GM23248 (cell line): ENCODE measurements at regions not wholly inside any gene's neighbourhood (a gene's known extent, or its start where the extent isn't known, plus 50 kb on each side); places are given as distances from the start of the nearest gene placed in this dataset.

Experiments used
- DNase-seq: peaks from one replicate; pipeline ENCODE4 v3.0.0-alpha.2; 2015
- H2AFZ ChIP-seq: fragments of 200-600 bp; sonication (generic); 2 replicates; pipeline ENCODE4 v1.6.1; 2016; ENCODE audit warnings: antibody characterized with exemption
- H3F3A ChIP-seq: fragments of 200-600 bp; sonication (generic); 2 replicates; pipeline ENCODE4 v1.6.1; 2016; ENCODE audit warnings: mild to moderate bottlenecking, antibody characterized with exemption, mixed run types; ENCODE audit not compliant: insufficient read depth
- H3K27ac ChIP-seq: fragments of 200-600 bp; sonication (generic); 2 replicates; pipeline ENCODE4 v1.5.1; 2016; ENCODE audit warnings: mild to moderate bottlenecking
- H3K27me3 ChIP-seq: fragments of 200-600 bp; sonication (generic); replicated peaks from 2 replicates; pipeline ENCODE4 v1.6.1; 2016; ENCODE audit warnings: mild to moderate bottlenecking; ENCODE audit not compliant: insufficient read depth
- H3K36me3 ChIP-seq: fragments of 200-600 bp; sonication (generic); 2 replicates; pipeline ENCODE4 v1.6.1; 2016; ENCODE audit warnings: low read depth, mild to moderate bottlenecking
- H3K4me1 ChIP-seq: fragments of 200-600 bp; sonication (generic); 2 replicates; pipeline ENCODE4 v1.6.1; 2016; ENCODE audit warnings: mild to moderate bottlenecking; ENCODE audit not compliant: insufficient read depth
- H3K4me2 ChIP-seq: fragments of 200-600 bp; sonication (generic); one replicate; pipeline ENCODE4 v1.6.1; 2016; ENCODE audit warnings: mild to moderate bottlenecking; ENCODE audit not compliant: unreplicated experiment
- H3K4me3 ChIP-seq: fragments of 200-600 bp; sonication (generic); 2 replicates; pipeline ENCODE4 v1.5.1; 2016; ENCODE audit warnings: mild to moderate bottlenecking
- H3K79me2 ChIP-seq: fragments of 200-600 bp; sonication (generic); 2 replicates; pipeline ENCODE4 v1.6.1; 2016; ENCODE audit warnings: mild to moderate bottlenecking; ENCODE audit not compliant: insufficient read depth
- H3K9ac ChIP-seq: fragments of 200-600 bp; sonication (generic); 2 replicates; pipeline ENCODE4 v1.6.1; 2016; ENCODE audit warnings: mild to moderate bottlenecking
- H3K9me2 ChIP-seq: fragments of 200-600 bp; sonication (generic); 2 replicates; pipeline ENCODE4 v1.6.1; 2016; ENCODE audit warnings: mixed run types, mild to moderate bottlenecking, moderate library complexity; ENCODE audit not compliant: insufficient read depth
- H3K9me3 ChIP-seq: fragments of 200-600 bp; sonication (generic); one replicate; pipeline ENCODE4 v1.6.1; 2017; ENCODE audit warnings: low read depth
- H4K20me1 ChIP-seq: fragments of 200-600 bp; sonication (generic); 2 replicates; pipeline ENCODE4 v1.6.0; 2016; ENCODE audit not compliant: insufficient read depth
- EZH2 ChIP-seq: fragments of 200-600 bp; sonication (generic); IDR thresholded peaks from 2 replicates; pipeline ENCODE4 v1.6.1; 2018; ENCODE audit warnings: antibody characterized with exemption, mild to moderate bottlenecking; ENCODE audit not compliant: insufficient read depth, poor library complexity, severe bottlenecking
- EZH2phosphoT487 ChIP-seq: fragments of 200-600 bp; sonication (generic); IDR thresholded peaks from 2 replicates; pipeline ENCODE4 v1.6.1; 2018; ENCODE audit warnings: antibody characterized with exemption, moderate library complexity, mild to moderate bottlenecking, low read depth; ENCODE audit not compliant: insufficient read depth
- WGBS, 2 experiments: methylation state at CpG; one replicate each; pipeline ENCODE4 v1.1.6; 2015 to 2017; ENCODE audit warnings: low lambda C conversion rate in 2 of 2, low coverage in 1 of 2; ENCODE audit errors: missing lambda C conversion rate in 2 of 2; 5-methylcytosine and 5-hydroxymethylcytosine counted together
- in situ Hi-C: fragments of 300-500 bp; cut with MboI; formaldehyde crosslinking; loops from 2 replicates; pipeline ENCODE4 v1.15.0; 2020

DNA sequence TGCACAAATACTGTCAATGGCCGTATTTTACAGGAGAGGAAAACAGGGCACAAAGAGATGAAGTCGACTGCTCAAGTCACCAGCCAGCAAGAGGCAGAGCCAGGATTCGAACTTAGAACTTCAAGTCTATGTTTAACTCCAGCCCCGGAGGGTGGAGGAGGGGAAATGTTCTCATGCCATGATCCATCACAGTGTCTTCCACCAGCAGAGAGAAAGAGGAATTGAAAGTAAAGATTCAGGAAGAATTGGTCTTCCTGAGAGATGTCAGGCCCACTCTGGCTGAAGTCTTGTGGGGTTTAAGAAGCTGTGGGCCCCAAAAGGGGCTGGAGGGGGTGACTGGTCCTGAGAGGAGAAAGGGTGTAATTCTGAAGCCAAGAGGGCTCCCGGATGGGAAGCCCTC, 260.0 kb downstream of the TNS1 start:
- Histone ChIP-seq H3K9me2 (no peaks in the 10 kb centered on the region), H3K4me2 (no peak overlapping the region), H3K27ac (no peak overlapping the region), H3K9ac (no peak overlapping the region), H3K4me3 (no peak overlapping the region), H3K9me3 (no peaks in the 10 kb centered on the region), H3K79me2 (no peaks in the 10 kb centered on the region), H4K20me1 (no peaks in the 10 kb centered on the region), H2AFZ (no peak overlapping the region), H3K36me3 (no peaks in the 10 kb centered on the region), H3K27me3 (no peaks in the 10 kb centered on the region), H3F3A (peaks cover 3% of the 10 kb centered on the region; the same call in 1 of the 2 replicates), H3K4me1 (peaks cover 10% of the 10 kb centered on the region; the same call in 1 of the 2 replicates)
- no peak for DNase-seq
- no peak for TF ChIP-seq EZH2phosphoT487
- no peak for TF ChIP-seq EZH2
- in situ Hi-C loops, result no loop called here
- WGBS, 2 experiments, result 95 to 97% methylated on average over 5 of the region's 5 CpGs

DNA sequence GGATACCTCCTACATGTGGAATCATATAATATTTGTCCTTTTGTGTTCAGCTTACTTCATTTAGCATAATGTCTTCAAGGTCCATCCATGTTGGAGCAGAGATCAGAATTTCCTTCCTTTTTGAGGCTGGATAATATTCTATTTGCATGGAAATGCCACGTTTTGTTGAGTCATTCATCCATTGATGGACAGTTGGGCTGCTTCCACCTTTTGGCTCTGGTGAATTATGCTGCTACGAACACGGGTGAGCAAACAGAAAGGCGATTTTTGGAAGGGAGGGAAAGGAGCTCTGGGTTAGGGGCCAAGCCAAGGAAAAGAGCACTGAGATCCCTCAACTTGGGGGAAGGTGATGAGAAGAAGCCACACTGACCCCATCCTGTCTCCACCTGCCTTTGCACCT, 260.5 kb downstream of the TNS1 start:
- Histone ChIP-seq H2AFZ (no peak overlapping the region), H3K9ac (no peak overlapping the region), H3K79me2 (no peaks in the 10 kb centered on the region), H3F3A (peaks cover 3% of the 10 kb centered on the region; the same call in 1 of the 2 replicates), H3K9me3 (no peaks in the 10 kb centered on the region), H3K4me2 (no peak overlapping the region), H3K4me3 (no peak overlapping the region), H3K27ac (no peak overlapping the region), H3K9me2 (no peaks in the 10 kb centered on the region), H3K27me3 (no peaks in the 10 kb centered on the region), H3K36me3 (no peaks in the 10 kb centered on the region), H4K20me1 (no peaks in the 10 kb centered on the region), H3K4me1 (peaks cover 8% of the 10 kb centered on the region; the same call in 1 of the 2 replicates)
- WGBS, 2 experiments, result 81 to 82% methylated on average over 4 of the region's 4 CpGs
- in situ Hi-C loops, result no loop called here
- TF ChIP-seq EZH2, result no peak
- no peak for TF ChIP-seq EZH2phosphoT487
- no peak for DNase-seq

DNA sequence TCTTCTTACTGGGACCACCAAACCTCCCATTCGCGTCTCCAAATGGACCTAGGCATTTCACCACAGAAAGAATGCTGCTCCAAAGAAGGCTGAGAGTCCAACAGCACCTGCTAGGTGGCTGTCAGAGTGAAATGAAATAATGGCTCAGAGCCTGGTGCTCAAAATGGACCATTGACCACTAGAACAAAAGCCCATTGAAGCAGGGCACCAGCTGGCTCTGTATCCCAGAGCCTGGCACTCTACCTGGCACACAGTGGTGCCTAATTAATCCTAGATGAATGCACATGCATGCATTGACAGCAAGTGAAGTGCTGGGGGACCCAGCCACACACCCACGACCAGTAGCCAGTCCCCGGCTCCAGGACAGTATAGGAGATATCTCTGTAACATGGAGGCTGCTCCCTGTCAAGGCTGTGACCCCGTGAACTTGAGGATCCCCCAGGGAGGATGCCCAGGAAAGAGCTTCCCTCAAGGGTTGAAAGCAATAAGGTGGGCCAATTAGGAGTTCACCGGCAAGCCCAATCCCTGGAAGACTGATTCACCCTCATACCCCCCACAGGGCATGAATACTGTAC, 261.3 kb downstream of the TNS1 start:
- Histone ChIP-seq H3K36me3 (no peaks in the 10 kb centered on the region), H3K9ac (no peak overlapping the region), H3K79me2 (no peaks in the 10 kb centered on the region), H3K4me3 (no peak overlapping the region), H3K4me2 (no peak overlapping the region), H3K27ac (no peak overlapping the region), H3F3A (peaks cover 3% of the 10 kb centered on the region; the same call in 1 of the 2 replicates), H4K20me1 (no peaks in the 10 kb centered on the region), H2AFZ (no peak overlapping the region), H3K27me3 (no peaks in the 10 kb centered on the region), H3K9me2 (no peaks in the 10 kb centered on the region), H3K9me3 (no peaks in the 10 kb centered on the region), H3K4me1 (no peaks in the 10 kb centered on the region; the same call in 1 of the 2 replicates)
- no peak for TF ChIP-seq EZH2phosphoT487
- no peak for TF ChIP-seq EZH2
- 92 to 97% methylated on average over 6 of the region's 6 CpGs for WGBS, 2 experiments
- in situ Hi-C loops, result no loop called here
- DNase-seq, result no peak

DNA sequence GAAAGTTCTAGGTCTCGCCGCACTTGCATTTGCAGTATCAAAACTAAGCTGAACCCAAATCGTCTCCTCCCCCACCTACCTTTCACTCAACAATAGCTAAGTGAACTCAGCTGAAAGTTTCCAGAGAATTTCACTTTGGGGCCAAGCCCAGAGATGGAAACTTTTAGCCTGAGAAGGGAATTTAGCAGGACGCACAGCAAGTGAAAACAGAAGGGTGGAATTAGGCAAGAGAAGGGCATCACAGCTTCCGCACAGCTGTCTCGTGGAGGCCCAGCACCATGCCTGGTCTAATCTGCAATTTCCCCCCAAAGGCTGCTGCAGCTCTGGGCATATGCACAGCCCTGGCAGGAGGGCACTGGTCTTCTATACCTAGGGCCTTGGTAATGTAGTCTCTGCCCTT, 262.0 kb downstream of the TNS1 start:
- TF ChIP-seq EZH2phosphoT487 (no peak), EZH2 (no peak)
- Histone ChIP-seq H3K36me3 (no peaks in the 10 kb centered on the region), H2AFZ (no peak overlapping the region), H3K9me2 (no peaks in the 10 kb centered on the region), H3K27me3 (no peaks in the 10 kb centered on the region), H3K4me2 (no peak overlapping the region), H4K20me1 (no peaks in the 10 kb centered on the region), H3K4me1 (no peaks in the 10 kb centered on the region), H3K9me3 (no peaks in the 10 kb centered on the region), H3K4me3 (no peak overlapping the region), H3K27ac (no peak overlapping the region), H3F3A (peaks cover 5% of the 10 kb centered on the region), H3K9ac (no peak overlapping the region), H3K79me2 (no peaks in the 10 kb centered on the region)
- DNase-seq, result no peak
- in situ Hi-C loops, result no loop called here
- WGBS, 2 experiments, result 71 to 73% methylated on average over 6 of the region's 6 CpGs

DNA sequence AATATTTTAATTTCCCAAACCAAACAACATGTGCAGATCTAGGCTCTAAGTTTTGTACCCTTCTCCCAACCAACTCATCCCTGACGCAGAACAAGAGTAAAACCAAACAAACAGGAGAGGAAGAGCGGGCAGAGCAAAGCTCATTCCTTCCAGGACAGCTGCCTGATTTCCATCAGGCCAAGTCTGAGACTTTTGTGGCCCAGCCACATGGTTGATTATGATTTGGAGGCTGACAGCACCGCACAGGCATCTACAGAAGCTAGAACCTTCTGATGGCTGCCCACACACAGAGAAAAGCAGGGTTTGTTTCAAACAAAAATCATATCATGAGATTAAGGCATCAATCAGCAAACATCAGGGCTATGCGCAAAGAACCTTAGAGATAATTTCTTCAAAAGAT, 262.6 kb downstream of the TNS1 start:
- H3K9ac ChIP-seq, result no peak overlapping the region
- no peaks in the 10 kb centered on the region for H3K9me2 ChIP-seq
- H3K9me3 ChIP-seq, result no peaks in the 10 kb centered on the region
- no peaks in the 10 kb centered on the region for H3K4me1 ChIP-seq
- no peak for TF ChIP-seq EZH2phosphoT487
- TF ChIP-seq EZH2, result no peak
- no peak overlapping the region for H3K27ac ChIP-seq
- no peaks in the 10 kb centered on the region for H3K27me3 ChIP-seq
- no peaks in the 10 kb centered on the region for H3K36me3 ChIP-seq
- H3K4me2 ChIP-seq, result no peak overlapping the region
- H2AFZ ChIP-seq, result no peak overlapping the region
- no peak overlapping the region for H3K4me3 ChIP-seq
- in situ Hi-C loops, result no loop called here
- H3F3A ChIP-seq, result peaks cover 8% of the 10 kb centered on the region
- H3K79me2 ChIP-seq, result no peaks in the 10 kb centered on the region
- no peak for DNase-seq
- no peaks in the 10 kb centered on the region for H4K20me1 ChIP-seq
- 74 to 81% methylated on average over 4 of the region's 4 CpGs for WGBS, 2 experiments
